BLaER1 treated with 17β-estradiol and CSF1 and Interleukin-3, amounts not matched to agents 10 nM and 100 nM (cell line): ENCODE measurements at regions not wholly inside any gene's neighbourhood (a gene's known extent, or its start where the extent isn't known, plus 50 kb on each side); places are given as distances from the start of the nearest gene placed in this dataset.
"Not testable (repeated sequence)": the region's sequence is repeated elsewhere in the genome, so short reads cannot be mapped to it uniquely, and the experiment has no call there.

ENCODE experiments used
- H3K27ac ChIP-seq, 11 experiments: shearing (Covaris generic); formaldehyde crosslinking; 2 replicates each; pipeline ENCODE4 v1.8.1; 2022
- H3K27me3 ChIP-seq, 11 experiments: shearing (Covaris generic); formaldehyde crosslinking; 2 replicates each; pipeline ENCODE4 v1.8.1; 2022
- H3K36me3 ChIP-seq, 11 experiments: shearing (Covaris generic); formaldehyde crosslinking; 2 replicates each; pipeline ENCODE4 v1.8.1; 2022
- H3K4me1 ChIP-seq, 10 experiments: shearing (Covaris generic); formaldehyde crosslinking; 2 replicates each; pipeline ENCODE4 v1.8.1; 2022
- H3K4me2 ChIP-seq, 11 experiments: shearing (Covaris generic); formaldehyde crosslinking; 2 replicates each; pipeline ENCODE4 v1.8.1; 2022
- H3K4me3 ChIP-seq, 10 experiments: shearing (Covaris generic); formaldehyde crosslinking; 2 replicates each; pipeline ENCODE4 v1.8.1; 2022
- H3K9ac ChIP-seq, 11 experiments: shearing (Covaris generic); formaldehyde crosslinking; 2 replicates each; pipeline ENCODE4 v1.8.1; 2022
- H3K9me3 ChIP-seq, 11 experiments: shearing (Covaris generic); formaldehyde crosslinking; replicated peaks in 1 of 11; 2 replicates each; pipeline ENCODE4 v1.8.1; 2022
- H4K20me1 ChIP-seq, 11 experiments: shearing (Covaris generic); formaldehyde crosslinking; 2 replicates each; pipeline ENCODE4 v1.8.1; 2022
- Cebpa-rat ChIP-seq, 11 experiments: shearing (Covaris generic); IDR thresholded peaks; 2 replicates each; pipeline ENCODE4 v1.8.1; 2022

DNA sequence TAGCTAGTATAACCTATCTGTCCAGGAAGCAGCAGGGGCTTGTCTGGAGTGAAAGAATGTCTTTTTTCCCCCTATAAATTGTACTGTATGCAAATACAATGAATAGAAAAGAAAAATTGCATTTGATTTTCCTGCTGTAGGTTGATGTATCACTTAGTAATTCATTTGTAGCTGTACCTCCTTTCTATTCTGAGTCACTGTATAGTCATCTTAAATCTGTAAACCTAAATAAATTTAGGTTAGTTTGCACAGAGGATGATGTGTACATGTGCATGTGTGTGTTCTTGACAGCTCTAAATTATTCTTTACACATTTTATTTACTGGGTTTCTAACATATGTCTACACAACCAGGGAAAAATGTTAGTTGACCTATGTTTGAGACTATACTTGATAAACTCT is 478.7 kb upstream of the CNTNAP5 start:
- TF ChIP-seq Cebpa-rat (IDR thresholded peaks at IDR 0.05): no peak
- Histone ChIP-seq H4K20me1 (no peaks in the 10 kb centered on the region), H3K9ac (no peak overlapping the region), H3K4me2 (no peak overlapping the region), H3K27ac (no peak overlapping the region), H3K4me3 (no peak overlapping the region), H3K36me3 (no peaks in the 10 kb centered on the region), H3K4me1 (no peaks in the 10 kb centered on the region), H3K27me3 (no peaks in the 10 kb centered on the region), H3K9me3 (peaks cover 0 to 5% (median 0%) of the 10 kb centered on the region in 11 experiments; a peak in 2 of 22 replicates)

- Histone ChIP-seq H3K4me3 (no peak overlapping the region), H3K27me3 (no peaks in the 10 kb centered on the region), H4K20me1 (no peaks in the 10 kb centered on the region), H3K36me3 (no peaks in the 10 kb centered on the region), H3K4me2 (no peak overlapping the region), H3K4me1 (no peaks in the 10 kb centered on the region), H3K27ac (no peak overlapping the region), H3K9me3 (no peaks in the 10 kb centered on the region), H3K9ac (no peak overlapping the region)
- TF ChIP-seq Cebpa-rat (IDR thresholded peaks at IDR 0.05): no peak
Observed at GRCh38 chr2:123563515-123563914, 461.6 kb upstream of the CNTNAP5 start.

DNA sequence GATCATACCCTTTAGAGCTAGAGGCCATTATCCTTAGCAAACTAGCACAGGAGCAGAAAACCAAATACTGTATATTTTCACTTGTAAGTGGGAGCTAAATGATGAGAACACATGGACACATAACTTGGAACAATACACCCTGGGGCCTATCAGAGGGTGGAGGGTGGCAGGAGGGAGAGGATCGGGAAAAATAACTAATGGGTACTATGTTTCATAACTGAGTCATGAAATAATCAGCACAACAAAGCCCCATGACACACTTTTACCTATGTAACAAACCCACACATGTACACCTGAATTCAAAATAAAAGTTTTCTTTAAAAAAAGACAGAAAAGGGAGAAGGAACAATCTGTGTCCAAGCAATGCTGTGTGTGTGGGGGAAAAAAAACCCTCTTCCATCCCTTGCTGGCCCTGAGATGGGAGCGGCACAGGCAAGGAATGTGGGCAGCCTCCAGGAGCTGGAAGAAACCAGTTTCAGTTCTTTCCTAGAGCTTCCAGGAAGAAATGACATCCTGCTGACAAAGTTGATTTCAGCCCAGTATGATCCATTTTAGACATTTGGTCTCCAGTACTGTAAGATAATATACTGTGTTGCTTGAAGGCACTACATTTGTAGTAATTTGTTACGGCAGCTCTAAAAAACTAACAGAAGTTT is 458.7 kb upstream of the CNTNAP5 start:
- no peaks in the 10 kb centered on the region for H3K9me3 ChIP-seq
- H3K27ac ChIP-seq: no peak overlapping the region
- no peak for TF ChIP-seq Cebpa-rat (IDR thresholded peaks at IDR 0.05)

GRCh38 chr2:123578016-123578415 is 447.1 kb upstream of the CNTNAP5 start:
- Histone ChIP-seq H3K4me3 (no peak overlapping the region), H3K36me3 (no peaks in the 10 kb centered on the region), H3K9ac (no peak overlapping the region), H3K27me3 (no peaks in the 10 kb centered on the region), H3K27ac (no peak overlapping the region), H3K4me2 (no peak overlapping the region), H3K4me1 (peaks cover 0 to 5% (median 2%) of the 10 kb centered on the region in 10 experiments; a peak in 4 of 20 replicates), H4K20me1 (no peaks in the 10 kb centered on the region), H3K9me3 (no peaks in the 10 kb centered on the region)
- no peak for TF ChIP-seq Cebpa-rat (IDR thresholded peaks at IDR 0.05)

More for the DNA sequence above, 458.7 kb upstream of the CNTNAP5 start:
- H3K4me1 ChIP-seq: peaks cover 0 to 8% (median 0%) of the 10 kb centered on the region in 10 experiments; a peak in 1 of 20 replicates
- no peaks in the 10 kb centered on the region for H3K36me3 ChIP-seq
- H3K4me3 ChIP-seq: no peak overlapping the region
- no peak overlapping the region for H3K9ac ChIP-seq
- H3K27me3 ChIP-seq: no peaks in the 10 kb centered on the region
- no peak overlapping the region for H3K4me2 ChIP-seq
- no peaks in the 10 kb centered on the region for H4K20me1 ChIP-seq

- H3K4me1 ChIP-seq: no peaks in the 10 kb centered on the region
- H3K36me3 ChIP-seq: no peaks in the 10 kb centered on the region
- H3K4me3 ChIP-seq: no peak overlapping the region
- H3K9me3 ChIP-seq: peaks cover 0 to 11% (median 9%) of the 10 kb centered on the region in 11 experiments; a peak in 19 of 22 replicates
- no peaks in the 10 kb centered on the region for H3K27me3 ChIP-seq
- no peak overlapping the region for H3K27ac ChIP-seq
- TF ChIP-seq Cebpa-rat (IDR thresholded peaks at IDR 0.05): no peak
- no peaks in the 10 kb centered on the region for H4K20me1 ChIP-seq
- no peak overlapping the region for H3K4me2 ChIP-seq
- no peak overlapping the region for H3K9ac ChIP-seq
Observed at GRCh38 chr2:123596621-123597020, 428.5 kb upstream of the CNTNAP5 start.

GRCh38 chr2:123597988-123598387 is 427.1 kb upstream of the CNTNAP5 start:
- Histone ChIP-seq H3K9ac (no peak overlapping the region), H3K4me1 (no peaks in the 10 kb centered on the region), H3K4me3 (no peak overlapping the region), H3K36me3 (no peaks in the 10 kb centered on the region), H3K4me2 (no peak overlapping the region), H3K27ac (no peak overlapping the region), H3K9me3 (no peaks in the 10 kb centered on the region), H4K20me1 (no peaks in the 10 kb centered on the region), H3K27me3 (no peaks in the 10 kb centered on the region)
- no peak for TF ChIP-seq Cebpa-rat (IDR thresholded peaks at IDR 0.05)

- no peaks in the 10 kb centered on the region; a peak in 1 of 22 replicates for H3K9me3 ChIP-seq
- H3K36me3 ChIP-seq: no peaks in the 10 kb centered on the region
- no peak overlapping the region for H3K4me2 ChIP-seq
- H3K27me3 ChIP-seq: no peaks in the 10 kb centered on the region
- H3K27ac ChIP-seq: no peak overlapping the region
- H4K20me1 ChIP-seq: no peaks in the 10 kb centered on the region
- H3K4me3 ChIP-seq: no peak overlapping the region
- no peaks in the 10 kb centered on the region for H3K4me1 ChIP-seq
- no peak for TF ChIP-seq Cebpa-rat (IDR thresholded peaks at IDR 0.05)
- H3K9ac ChIP-seq: no peak overlapping the region
Observed at GRCh38 chr2:123606631-123607030, 418.5 kb upstream of the CNTNAP5 start.

DNA sequence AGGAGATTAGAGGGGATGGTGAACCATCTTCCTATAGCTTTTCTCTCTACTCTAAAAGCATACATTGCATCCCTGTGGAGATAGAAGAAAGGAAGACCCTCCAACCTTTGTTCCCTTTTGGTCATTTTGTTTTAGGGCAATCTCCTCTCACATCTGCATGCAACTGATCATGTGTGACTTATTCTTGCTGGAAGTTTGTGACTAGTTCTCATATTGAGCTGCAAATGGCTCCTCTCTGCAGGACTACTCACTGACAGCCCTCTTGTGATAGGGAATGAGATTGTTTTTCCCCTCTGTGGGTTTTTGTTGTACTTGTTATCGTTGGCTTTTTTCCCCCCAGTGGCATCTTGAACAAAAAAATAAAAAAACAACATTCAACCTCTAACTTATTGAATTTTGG is 416.0 kb upstream of the CNTNAP5 start:
- Histone ChIP-seq H3K4me3 (no peak overlapping the region), H3K27ac (no peak overlapping the region), H4K20me1 (no peaks in the 10 kb centered on the region), H3K4me2 (no peak overlapping the region), H3K9ac (no peak overlapping the region), H3K4me1 (no peaks in the 10 kb centered on the region), H3K9me3 (peaks cover 0 to 4% (median 0%) of the 10 kb centered on the region in 11 experiments; a peak in 1 of 22 replicates), H3K27me3 (no peaks in the 10 kb centered on the region), H3K36me3 (no peaks in the 10 kb centered on the region)
- TF ChIP-seq Cebpa-rat (IDR thresholded peaks at IDR 0.05): no peak

DNA sequence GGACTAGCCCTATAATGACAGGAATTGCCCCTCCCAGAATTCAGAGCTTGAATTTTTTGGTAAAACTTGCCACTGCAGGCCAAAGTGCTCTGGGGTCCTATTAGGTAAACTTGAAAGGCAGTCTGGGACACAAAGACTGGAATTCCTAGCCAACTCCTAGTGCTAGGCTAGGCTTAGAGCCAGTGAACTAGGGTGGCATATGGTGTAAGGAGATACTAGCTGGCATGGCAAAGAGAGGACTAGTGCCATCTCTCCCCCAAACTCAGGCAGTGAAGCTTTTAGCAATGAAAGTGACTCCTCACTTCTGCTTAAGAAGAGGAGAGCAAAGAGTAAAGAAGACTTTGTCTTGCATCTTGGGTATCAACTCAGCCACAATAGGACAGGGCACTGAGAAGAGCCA is 410.5 kb upstream of the CNTNAP5 start:
- Histone ChIP-seq H3K36me3 (no peaks in the 10 kb centered on the region), H3K4me3 (no peak overlapping the region), H3K4me2 (no peak overlapping the region), H4K20me1 (no peaks in the 10 kb centered on the region), H3K9me3 (peaks cover 0 to 8% (median 3%) of the 10 kb centered on the region in 11 experiments; a peak in 4 of 22 replicates), H3K4me1 (no peaks in the 10 kb centered on the region), H3K27ac (no peak overlapping the region), H3K9ac (no peak overlapping the region), H3K27me3 (no peaks in the 10 kb centered on the region)
- no peak for TF ChIP-seq Cebpa-rat (IDR thresholded peaks at IDR 0.05)

DNA sequence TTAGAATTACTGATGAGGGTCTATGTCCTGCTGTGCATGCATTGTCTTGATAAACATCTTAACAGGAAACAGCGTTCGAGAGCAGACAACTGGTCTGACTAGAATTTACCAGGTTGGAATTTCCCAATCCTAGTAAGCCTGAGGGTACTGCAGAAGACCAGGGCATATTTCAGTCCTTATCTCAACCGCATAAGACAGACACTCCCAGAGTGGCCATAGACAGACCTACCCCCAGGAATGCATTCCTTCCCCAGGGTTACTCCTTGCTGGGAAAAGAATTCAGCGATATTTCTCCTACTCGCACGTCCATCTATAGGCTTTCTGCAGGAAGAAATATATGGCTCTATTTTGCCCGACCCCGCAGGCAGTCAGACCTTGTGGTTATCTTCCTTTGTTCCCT is 406.4 kb upstream of the CNTNAP5 start:
- not testable (repeated sequence) for H3K36me3 ChIP-seq, H3K9ac ChIP-seq, H3K9me3 ChIP-seq, H4K20me1 ChIP-seq, H3K4me2 ChIP-seq, H3K4me1 ChIP-seq, H3K4me3 ChIP-seq, H3K27me3 ChIP-seq, H3K27ac ChIP-seq
